GM10266 (cell line): ENCODE measurements at regions not wholly inside any gene's neighbourhood (a gene's known extent, or its start where the extent isn't known, plus 50 kb on each side); places are given as distances from the start of the nearest gene placed in this dataset.
A peak's percentile ranks its signal among the peaks of the same experiment; 100 is the strongest.

Experiments
- DNase-seq: peaks from one replicate; pipeline ENCODE4 v3.0.0; 2012; ENCODE audit errors: extremely low spot score
- TF ChIP-seq, protein P1 (sequence below): IDR thresholded peaks from 2 replicates; pipeline ENCODE4 v1.5.1; 2012; ENCODE audit warnings: mild to moderate bottlenecking, low read depth; ENCODE audit not compliant: control insufficient read depth, insufficient read depth; ENCODE audit errors: missing control alignments

DNA sequence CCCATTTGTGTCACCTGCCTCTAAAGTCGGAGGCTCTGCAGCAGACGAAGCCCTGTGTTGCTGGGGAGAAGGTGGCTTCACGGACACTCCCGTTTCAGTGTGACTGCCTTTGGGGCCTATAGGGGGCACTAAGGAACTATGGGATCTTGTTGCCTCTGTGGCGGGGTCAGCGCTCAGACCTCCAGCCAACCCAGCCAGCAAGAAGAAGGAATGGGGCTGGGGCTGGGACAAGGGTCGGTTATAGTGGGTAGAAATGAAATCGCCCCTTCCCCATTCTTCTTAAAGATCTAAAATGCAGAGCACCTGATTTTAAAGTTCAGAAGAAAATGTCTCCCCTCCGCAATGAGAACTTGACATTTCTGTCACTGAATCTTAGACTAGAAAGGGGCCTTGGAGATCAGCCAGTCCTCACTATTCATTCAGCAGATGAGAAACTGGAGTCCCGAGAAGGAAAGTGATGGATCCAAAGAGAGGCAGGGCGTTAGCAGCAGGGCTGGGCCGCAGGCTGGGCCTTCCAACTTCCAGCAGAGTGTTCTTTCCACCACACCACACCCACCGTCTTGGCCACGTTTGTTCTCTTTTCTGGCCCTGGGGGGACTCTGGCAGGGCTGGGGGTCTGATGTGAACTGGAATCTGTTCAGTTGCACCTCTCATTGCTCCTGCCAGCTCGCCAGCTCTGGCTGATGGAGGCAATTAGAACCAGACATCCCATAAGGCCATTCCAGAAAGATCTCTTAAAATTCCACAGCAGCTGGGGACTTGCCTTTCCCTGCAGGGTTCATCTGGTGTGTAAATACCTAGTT is 195.4 kb downstream of the OPA1 start:
- DNase-seq = peak; percentile 82
- TF ChIP-seq, protein P1, sequence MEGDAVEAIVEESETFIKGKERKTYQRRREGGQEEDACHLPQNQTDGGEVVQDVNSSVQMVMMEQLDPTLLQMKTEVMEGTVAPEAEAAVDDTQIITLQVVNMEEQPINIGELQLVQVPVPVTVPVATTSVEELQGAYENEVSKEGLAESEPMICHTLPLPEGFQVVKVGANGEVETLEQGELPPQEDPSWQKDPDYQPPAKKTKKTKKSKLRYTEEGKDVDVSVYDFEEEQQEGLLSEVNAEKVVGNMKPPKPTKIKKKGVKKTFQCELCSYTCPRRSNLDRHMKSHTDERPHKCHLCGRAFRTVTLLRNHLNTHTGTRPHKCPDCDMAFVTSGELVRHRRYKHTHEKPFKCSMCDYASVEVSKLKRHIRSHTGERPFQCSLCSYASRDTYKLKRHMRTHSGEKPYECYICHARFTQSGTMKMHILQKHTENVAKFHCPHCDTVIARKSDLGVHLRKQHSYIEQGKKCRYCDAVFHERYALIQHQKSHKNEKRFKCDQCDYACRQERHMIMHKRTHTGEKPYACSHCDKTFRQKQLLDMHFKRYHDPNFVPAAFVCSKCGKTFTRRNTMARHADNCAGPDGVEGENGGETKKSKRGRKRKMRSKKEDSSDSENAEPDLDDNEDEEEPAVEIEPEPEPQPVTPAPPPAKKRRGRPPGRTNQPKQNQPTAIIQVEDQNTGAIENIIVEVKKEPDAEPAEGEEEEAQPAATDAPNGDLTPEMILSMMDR = peak; percentile 85

DNA sequence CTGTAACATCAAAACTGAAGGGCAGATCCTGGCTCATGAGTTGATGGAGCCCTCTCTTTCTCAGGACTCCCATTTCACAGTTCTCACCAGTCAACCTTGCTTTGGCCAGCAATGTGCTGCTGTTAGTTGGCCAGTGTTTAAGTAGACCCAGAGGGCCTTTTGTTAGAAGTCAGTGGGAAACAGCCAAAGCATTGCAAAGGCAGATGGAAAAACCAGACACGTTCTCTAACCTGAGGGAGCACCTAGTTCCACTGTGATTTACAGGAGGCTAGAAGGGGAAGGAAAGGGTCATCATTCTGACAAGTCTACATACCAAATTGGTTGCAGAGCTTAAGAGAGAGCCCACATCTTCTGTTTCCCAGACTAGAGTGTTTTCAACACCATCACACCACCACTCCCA is 196.4 kb downstream of the OPA1 start:
- TF ChIP-seq, protein P1 = no peak

DNA sequence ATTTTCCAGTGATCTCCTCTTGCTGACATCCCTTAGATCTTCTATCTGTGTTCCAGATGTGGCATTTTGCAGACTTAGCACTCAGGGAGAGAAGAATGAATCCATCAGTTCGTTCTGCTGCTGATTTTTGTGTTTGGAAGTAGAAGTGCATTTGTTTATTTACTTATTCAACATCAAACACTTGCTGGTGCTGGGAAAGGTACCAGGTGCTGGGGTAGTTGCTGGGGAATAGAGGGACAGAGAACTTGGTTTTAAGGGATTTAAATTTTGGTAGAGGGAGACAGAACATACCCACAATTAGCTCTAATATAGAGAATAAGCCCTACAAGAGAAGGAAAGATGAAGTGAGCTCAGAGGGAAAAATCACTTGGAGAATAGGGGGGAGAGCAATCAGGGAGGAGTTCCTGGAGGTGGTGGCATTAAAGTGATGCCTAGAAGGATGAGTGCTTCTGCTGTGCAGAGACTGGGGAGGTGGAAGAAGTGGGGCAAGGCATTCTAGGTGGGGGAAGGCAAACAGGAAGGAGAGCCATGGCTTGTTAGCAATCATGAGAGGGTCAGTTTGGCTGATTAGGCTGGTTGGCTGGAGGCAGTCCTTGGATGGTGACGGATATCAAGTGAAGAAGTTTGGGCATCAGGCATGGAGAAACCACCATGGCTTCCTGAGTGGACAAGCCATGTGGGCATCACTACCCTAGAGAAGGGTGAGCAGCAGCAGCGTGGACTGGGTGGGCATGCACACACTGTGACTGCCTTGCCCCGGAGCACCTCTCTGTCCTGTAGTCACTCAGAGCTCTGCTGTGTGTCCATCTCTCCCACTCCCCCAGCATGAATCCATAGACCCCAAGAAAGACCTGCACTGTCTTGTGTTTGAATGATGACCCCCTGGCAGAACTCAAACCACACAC is 197.3 kb downstream of the OPA1 start:
- DNase-seq = no peak
- TF ChIP-seq, protein P1 = no peak

More for the DNA sequence above, 196.4 kb downstream of the OPA1 start:
- DNase-seq = no peak

DNA sequence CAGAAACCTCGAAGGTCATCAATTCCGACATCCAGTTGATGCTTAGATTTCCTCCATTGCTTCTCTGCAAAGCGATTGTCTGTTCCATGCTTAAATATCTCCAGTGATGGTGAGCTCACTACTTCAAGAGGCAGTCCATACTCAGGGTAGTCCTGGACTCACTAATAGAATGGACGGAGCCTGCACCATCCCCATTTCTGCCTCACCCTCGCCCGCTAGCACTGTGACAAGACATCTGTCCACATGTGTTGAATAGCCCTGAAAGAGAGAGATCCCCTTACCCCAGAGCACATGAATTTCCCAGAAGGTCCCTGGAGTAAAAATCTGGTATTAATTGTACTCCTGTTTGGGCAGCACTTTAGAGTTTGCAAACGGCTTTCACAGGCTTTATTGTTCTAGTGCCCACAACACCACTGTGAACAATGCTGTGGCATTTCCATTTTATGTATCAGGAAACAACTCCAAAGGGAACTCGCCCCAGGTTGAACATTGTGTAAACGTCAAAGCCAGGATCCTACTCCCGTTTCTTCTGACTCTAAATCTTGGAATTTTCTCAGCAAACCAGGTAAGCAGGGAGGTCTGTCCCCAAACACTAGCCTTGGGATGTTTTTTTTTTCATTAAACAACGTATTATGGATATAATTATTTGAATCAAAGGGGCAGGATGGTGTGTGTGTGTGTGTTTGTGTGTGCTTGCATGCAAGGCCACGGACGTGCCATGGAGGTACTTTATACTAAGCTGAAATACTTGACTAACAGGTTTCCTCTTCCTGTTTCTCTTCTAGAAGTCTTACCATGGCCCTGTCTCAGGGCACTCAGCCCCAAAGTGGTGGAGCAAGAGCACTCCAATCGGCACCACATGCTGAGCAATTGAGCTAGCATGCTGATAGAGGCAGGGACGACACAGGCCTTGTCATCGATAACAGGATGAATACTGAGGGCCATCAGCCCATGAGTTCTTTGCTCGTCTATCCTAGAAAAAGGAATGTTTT is 198.3 kb downstream of the OPA1 start:
- TF ChIP-seq, protein P1 = no peak
- DNase-seq = no peak

DNA sequence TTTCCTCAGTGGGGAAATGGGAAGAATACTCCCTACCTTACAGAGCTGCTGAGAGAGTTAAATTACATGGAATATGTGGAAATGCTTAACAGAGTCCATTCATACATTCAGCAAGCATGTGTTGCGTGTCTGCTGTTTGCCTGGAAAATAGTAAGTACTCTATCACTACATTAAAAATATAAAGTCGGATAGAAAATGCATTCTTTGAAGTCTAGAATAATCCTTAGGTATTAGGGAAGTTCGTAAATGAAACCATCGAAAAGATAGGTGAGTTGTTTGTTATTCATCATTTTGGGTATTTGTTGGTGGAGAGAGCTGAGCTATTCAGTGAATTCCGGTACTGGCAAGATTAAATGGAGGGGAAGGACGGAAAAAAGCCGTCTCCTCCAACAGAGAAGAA is 200.1 kb downstream of the OPA1 start:
- no peak for DNase-seq
- TF ChIP-seq, protein P1 = no peak

DNA sequence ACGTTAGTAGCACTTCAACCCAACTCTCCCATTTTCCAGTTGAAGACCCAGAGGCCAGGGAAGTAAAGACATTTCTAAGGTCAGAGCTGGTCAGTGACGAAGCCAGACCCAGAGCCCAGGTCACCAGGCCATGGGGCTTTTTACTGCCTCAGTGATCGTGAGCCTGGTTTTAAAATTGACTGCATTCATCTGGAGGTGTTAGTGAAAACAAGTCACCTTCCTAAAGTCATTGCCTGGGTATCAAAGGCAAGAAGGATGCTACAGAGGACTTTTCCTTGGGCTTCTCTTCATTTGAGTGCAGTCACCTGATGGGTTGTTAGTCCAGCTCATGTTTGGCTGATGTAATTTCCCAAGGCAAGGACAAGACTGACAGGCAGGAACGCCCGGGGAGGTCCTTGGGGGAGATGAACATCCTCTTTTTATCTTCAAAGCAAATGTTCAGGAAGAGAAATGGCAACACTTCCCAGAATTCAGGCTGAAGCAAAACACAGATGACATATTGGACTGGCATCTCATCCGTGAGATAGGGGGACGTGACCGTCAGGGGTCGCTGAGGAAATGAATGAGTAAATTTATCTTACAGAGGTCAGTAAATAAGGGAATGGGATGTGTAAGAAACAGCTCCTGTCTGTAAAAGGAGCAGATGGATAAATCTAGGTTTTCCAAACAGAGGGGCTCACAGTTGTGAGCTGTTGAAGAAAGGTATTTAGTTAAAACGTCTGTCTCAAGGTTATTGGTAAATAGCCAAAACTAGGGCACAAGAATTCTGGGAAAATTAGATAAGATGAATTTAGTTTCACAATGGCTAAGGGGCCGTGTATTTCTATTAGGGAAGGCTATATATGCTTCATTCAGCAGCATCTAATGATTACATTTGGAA is 201.2 kb downstream of the OPA1 start:
- TF ChIP-seq, protein P1 = no peak
- DNase-seq = no peak
